ENCODE measurements at regions not wholly inside any gene's neighbourhood (a gene's known extent, or its start where the extent isn't known, plus 50 kb on each side); places are given as distances from the start of the nearest gene placed in this dataset.

DNA sequence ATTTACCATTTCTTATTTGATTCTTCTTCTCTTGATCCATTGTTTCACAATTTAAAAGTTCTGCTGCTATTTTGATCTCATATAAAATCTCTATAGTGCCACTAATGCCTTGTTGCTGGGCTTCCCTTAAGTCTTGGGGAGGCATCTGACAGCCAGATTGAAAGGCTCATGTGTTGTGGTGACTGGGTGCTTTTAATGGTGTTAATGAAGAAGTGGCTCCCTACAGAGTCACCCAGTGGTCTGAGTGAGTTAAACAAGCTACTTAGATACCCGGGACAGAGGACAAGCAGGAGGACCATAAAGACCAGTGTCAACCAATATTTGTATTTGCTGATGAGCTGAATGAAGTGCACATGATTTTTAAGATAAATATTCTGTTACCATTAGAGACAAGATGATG, 176.4 kb upstream of the HABP2 start:
- H3K27ac ChIP-seq = no peak overlapping the region
- no peaks in the 10 kb centered on the region for H3K36me3 ChIP-seq
- intact Hi-C loops (cut with DNase I) = no loop called here
- H3K9me3 ChIP-seq = no peaks in the 10 kb centered on the region
- TF ChIP-seq CTCF (IDR thresholded peaks at IDR 0.05) = no peak
- H3K27me3 ChIP-seq = no peaks in the 10 kb centered on the region
- no peak for DNase-seq
- no peak overlapping the region for H3K4me3 ChIP-seq
- H3K9ac ChIP-seq (ENCODE audit: low read depth in 2 of 2, low read length in 2 of 2) = no peak overlapping the region
- H3K4me1 ChIP-seq = no peaks in the 10 kb centered on the region

GRCh38 chr10:113379091-113379490, 173.8 kb upstream of the HABP2 start:
- Histone ChIP-seq H3K36me3 (no peaks in the 10 kb centered on the region), H3K9me3 (no peaks in the 10 kb centered on the region), H3K9ac (ENCODE audit: low read depth in 2 of 2, low read length in 2 of 2) (no peak overlapping the region), H3K27me3 (no peaks in the 10 kb centered on the region), H3K27ac (no peak overlapping the region), H3K4me3 (no peak overlapping the region), H3K4me1 (no peaks in the 10 kb centered on the region)
- intact Hi-C loops (cut with DNase I) = no loop called here
- TF ChIP-seq CTCF (IDR thresholded peaks at IDR 0.05) = no peak
- no peak for DNase-seq

GRCh38 chr10:113381416-113381815, 171.4 kb upstream of the HABP2 start:
- no peaks in the 10 kb centered on the region for H3K4me1 ChIP-seq
- TF ChIP-seq CTCF (IDR thresholded peaks at IDR 0.05) = no peak
- no peaks in the 10 kb centered on the region for H3K36me3 ChIP-seq
- H3K27ac ChIP-seq = no peak overlapping the region
- H3K27me3 ChIP-seq = no peaks in the 10 kb centered on the region
- intact Hi-C loops (cut with DNase I) = loop anchor here (10.0 kb wide), 2 partner anchors 247 to 817 kb away; no protein-coding TSS in a partner anchor
- H3K9me3 ChIP-seq = no peaks in the 10 kb centered on the region
- no peak overlapping the region for H3K9ac ChIP-seq (ENCODE audit: low read depth in 2 of 2, low read length in 2 of 2)
- no peak for DNase-seq
- no peak overlapping the region for H3K4me3 ChIP-seq

GRCh38 chr10:113381981-113382509, 170.8 kb upstream of the HABP2 start:
- DNase-seq = no peak
- no peak overlapping the region for H3K4me3 ChIP-seq
- H3K27me3 ChIP-seq = no peaks in the 10 kb centered on the region
- H3K36me3 ChIP-seq = no peaks in the 10 kb centered on the region
- no peaks in the 10 kb centered on the region for H3K9me3 ChIP-seq
- no peaks in the 10 kb centered on the region for H3K4me1 ChIP-seq
- H3K27ac ChIP-seq = peak overlapping the region; percentile 9
- H3K9ac ChIP-seq (ENCODE audit: low read depth in 2 of 2, low read length in 2 of 2) = no peak overlapping the region
- intact Hi-C loops (cut with DNase I) = loop anchor here (10.0 kb wide), 2 partner anchors 247 to 817 kb away; no protein-coding TSS in a partner anchor
- no peak for TF ChIP-seq CTCF (IDR thresholded peaks at IDR 0.05)

DNA sequence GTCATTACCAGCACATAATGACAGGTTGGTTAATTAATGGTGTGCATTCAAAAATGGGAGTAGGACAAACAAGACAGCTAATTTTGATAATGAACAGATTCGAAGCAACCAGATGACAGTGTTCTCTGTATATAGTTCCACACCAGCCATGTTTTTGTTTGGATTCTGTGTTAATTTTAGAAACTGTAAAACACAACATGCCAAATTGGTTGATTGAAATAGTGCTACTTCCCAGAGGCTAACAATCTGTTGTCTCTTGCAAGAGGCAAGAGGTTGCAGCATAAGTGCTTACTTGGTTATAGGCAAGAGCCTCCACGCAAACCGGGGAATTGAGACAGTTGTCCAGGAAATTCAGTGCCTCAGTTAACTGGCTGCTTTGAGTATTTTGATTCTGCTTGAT, 170.2 kb upstream of the HABP2 start:
- Histone ChIP-seq H3K4me3 (no peak overlapping the region), H3K27me3 (no peaks in the 10 kb centered on the region), H3K4me1 (no peaks in the 10 kb centered on the region), H3K36me3 (no peaks in the 10 kb centered on the region), H3K27ac (peak overlapping the region; percentile 9), H3K9me3 (no peaks in the 10 kb centered on the region), H3K9ac (ENCODE audit: low read depth in 2 of 2, low read length in 2 of 2) (no peak overlapping the region)
- intact Hi-C loops (cut with DNase I) = loop anchor here (10.0 kb wide), 2 partner anchors 248 to 818 kb away; no protein-coding TSS in a partner anchor
- no peak for DNase-seq
- no peak for TF ChIP-seq CTCF (IDR thresholded peaks at IDR 0.05)
